ENCODE measurements at regions not wholly inside any gene's neighbourhood (a gene's known extent, or its start where the extent isn't known, plus 50 kb on each side); places are given as distances from the start of the nearest gene placed in this dataset.

DNA sequence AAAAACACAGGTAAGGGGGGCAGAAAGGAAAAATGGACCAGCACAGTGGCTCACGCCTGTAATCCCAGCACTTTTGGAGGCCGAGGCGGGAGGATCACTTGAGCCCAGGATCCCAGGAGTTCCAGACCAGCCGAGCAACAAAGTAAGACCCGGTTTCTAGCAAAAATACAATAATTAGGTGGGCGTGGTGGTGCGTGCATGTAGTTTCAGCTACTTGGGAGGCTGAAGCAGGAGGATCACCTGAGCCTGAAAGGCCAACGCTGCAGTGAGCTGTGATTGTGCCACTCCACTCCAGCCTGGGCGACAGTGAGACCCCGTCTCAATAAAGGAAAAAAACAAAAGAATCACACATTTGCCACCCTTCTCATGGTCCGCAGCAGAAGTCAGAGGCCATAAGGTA, 519.4 kb downstream of the BRD1 start:
- intact Hi-C loops (cut with DNase I) = loop anchor here (5.0 to 10.0 kb wide), 2 partner anchors 723 to 731 kb away; no protein-coding TSS in a partner anchor
- Histone ChIP-seq H3K27me3 (ENCODE audit: insufficient read depth in 3 of 3, low read length in 2 of 3) (peaks cover 0 to 15% (median 4%) of the 10 kb centered on the region in 3 donors), H3K27ac (no peak overlapping the region), H3K4me3 (no peak overlapping the region), H3K4me1 (no peaks in the 10 kb centered on the region), H3K9me3 (no peaks in the 10 kb centered on the region), H3K36me3 (ENCODE audit: insufficient read depth in 1 of 2, low read depth in 1 of 2) (no peaks in the 10 kb centered on the region)
- ATAC-seq (no peak), DNase-seq (peak in 1 of 2 donors; percentile 6)
- 89 to 91% (median 89%) methylated on average over 11 of the region's 11 CpGs for WGBS, 3 donors
- TF ChIP-seq, protein P1, sequence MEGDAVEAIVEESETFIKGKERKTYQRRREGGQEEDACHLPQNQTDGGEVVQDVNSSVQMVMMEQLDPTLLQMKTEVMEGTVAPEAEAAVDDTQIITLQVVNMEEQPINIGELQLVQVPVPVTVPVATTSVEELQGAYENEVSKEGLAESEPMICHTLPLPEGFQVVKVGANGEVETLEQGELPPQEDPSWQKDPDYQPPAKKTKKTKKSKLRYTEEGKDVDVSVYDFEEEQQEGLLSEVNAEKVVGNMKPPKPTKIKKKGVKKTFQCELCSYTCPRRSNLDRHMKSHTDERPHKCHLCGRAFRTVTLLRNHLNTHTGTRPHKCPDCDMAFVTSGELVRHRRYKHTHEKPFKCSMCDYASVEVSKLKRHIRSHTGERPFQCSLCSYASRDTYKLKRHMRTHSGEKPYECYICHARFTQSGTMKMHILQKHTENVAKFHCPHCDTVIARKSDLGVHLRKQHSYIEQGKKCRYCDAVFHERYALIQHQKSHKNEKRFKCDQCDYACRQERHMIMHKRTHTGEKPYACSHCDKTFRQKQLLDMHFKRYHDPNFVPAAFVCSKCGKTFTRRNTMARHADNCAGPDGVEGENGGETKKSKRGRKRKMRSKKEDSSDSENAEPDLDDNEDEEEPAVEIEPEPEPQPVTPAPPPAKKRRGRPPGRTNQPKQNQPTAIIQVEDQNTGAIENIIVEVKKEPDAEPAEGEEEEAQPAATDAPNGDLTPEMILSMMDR (IDR thresholded peaks at IDR 0.05) = no peak

DNA sequence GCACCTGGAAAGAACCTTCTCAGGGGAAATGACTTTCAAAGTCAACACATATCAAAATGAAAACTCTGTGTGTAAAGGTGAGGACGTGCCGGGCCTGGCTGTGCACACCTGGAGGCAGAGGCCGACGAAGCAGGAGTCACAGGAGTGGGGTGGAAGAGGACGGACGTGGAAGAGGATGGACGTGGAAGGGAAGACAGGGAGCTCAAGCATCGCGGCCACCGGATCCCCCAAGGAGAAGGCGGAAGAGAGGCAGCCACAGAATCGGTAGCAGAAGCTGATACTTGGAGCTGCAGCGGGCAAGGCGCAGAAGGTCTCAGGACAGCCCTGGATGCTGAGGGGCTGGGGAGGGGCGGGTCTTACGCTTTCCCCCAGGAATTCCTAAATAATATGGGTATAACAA, 519.8 kb downstream of the BRD1 start:
- intact Hi-C loops (cut with DNase I) = loop anchor here (5.0 to 10.0 kb wide), 2 partner anchors 723 to 731 kb away; no protein-coding TSS in a partner anchor
- 80 to 89% (median 88%) methylated on average over 16 of the region's 16 CpGs for WGBS, 3 donors
- H3K27ac ChIP-seq = no peak overlapping the region
- H3K9me3 ChIP-seq = no peaks in the 10 kb centered on the region
- H3K27me3 ChIP-seq (ENCODE audit: insufficient read depth in 3 of 3, low read length in 2 of 3) = peaks cover 2 to 12% (median 4%) of the 10 kb centered on the region in 3 donors
- no peaks in the 10 kb centered on the region for H3K36me3 ChIP-seq (ENCODE audit: insufficient read depth in 1 of 2, low read depth in 1 of 2)
- ATAC-seq = no peak
- TF ChIP-seq, protein P1 (IDR thresholded peaks at IDR 0.05) = no peak
- peak; percentile 1 to 29 for DNase-seq
- H3K4me3 ChIP-seq = no peak overlapping the region
- no peaks in the 10 kb centered on the region for H3K4me1 ChIP-seq

DNA sequence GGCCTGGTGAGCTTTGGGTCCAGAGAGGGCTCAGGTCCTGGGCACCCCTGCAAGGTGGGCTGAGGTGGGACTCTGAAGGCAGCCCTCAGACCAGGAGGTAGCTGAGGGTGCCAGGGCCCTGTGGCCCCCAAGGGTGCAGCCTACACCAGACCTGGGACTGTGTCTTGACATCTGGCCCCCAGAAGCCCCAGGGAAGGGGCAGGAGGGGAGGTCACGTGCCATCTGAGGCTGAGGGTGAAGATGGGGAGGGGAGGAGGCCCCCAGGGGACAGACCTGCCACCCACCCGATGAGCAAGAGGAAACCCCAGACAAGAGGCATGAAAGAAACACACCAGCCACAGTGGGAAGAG, 520.2 kb downstream of the BRD1 start:
- H3K27me3 ChIP-seq (ENCODE audit: insufficient read depth in 3 of 3, low read length in 2 of 3) = peaks cover 0 to 12% (median 2%) of the 10 kb centered on the region in 3 donors
- DNase-seq = no peak
- no peaks in the 10 kb centered on the region for H3K36me3 ChIP-seq (ENCODE audit: insufficient read depth in 1 of 2, low read depth in 1 of 2)
- no peak overlapping the region for H3K4me3 ChIP-seq
- TF ChIP-seq, protein P1 (IDR thresholded peaks at IDR 0.05) = no peak
- H3K4me1 ChIP-seq = no peaks in the 10 kb centered on the region
- no peak overlapping the region for H3K27ac ChIP-seq
- no peaks in the 10 kb centered on the region for H3K9me3 ChIP-seq
- intact Hi-C loops (cut with DNase I) = loop anchor here (5.0 to 10.0 kb wide), 2 partner anchors 723 to 730 kb away; no protein-coding TSS in a partner anchor
- 62 to 64% (median 63%) methylated on average over 2 of the region's 2 CpGs for WGBS, 3 donors
- no peak for ATAC-seq

DNA sequence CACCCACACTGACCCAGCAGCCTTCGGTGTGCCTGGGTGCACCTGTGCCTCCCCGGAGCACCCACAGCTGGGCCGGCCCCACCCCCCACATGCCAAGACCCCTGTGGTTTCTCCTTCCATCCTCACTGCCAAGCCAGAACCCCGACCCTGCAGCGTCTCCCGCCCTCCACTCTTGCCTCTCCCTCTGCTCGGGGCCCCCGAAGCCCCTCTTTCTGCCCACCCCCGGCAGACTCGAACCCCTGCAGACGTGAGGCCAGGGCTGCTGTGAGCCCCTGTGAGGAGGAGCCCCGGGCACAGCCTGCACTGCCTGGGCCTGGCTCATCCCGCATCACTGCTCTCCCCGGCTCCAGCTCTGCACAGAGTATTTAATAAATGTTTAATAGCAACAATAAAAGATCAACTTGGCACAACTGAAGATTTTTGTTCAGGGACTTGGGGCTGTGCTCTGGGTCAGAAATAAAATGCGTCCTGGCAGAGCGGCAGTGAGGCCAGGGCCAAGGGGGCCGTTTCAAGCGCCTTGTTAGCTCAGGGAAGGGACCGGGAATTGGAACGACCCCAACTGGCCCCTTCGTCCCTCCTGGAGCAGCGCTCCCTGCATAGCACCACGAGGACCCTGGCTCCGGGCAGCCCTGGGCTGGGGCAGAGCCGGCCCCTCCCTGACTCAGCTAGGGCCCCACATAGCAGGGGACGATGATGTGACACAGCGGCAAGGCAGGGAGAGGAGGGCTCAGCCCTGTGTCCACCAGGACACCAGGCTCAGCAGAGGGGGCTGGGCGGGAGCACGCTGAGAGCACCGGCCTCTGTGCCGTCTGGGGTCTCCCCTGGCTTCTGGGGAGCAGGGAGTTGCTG, 520.8 kb downstream of the BRD1 start:
- intact Hi-C loops (cut with DNase I) = loop anchor here (5.0 to 10.0 kb wide), 2 partner anchors 722 to 730 kb away; no protein-coding TSS in a partner anchor
- peak in 1 of 2 donors; percentile 26 for DNase-seq
- WGBS, 3 donors = 60 to 66% (median 65%) methylated on average over 29 to 31 of the region's 31 CpGs

More for the DNA sequence above, 520.8 kb downstream of the BRD1 start:
- peaks cover 0 to 12% (median 2%) of the 10 kb centered on the region in 3 donors for H3K27me3 ChIP-seq (ENCODE audit: insufficient read depth in 3 of 3, low read length in 2 of 3)
- ATAC-seq = no peak
- no peaks in the 10 kb centered on the region for H3K4me1 ChIP-seq
- no peak overlapping the region for H3K27ac ChIP-seq
- TF ChIP-seq, protein P1 (IDR thresholded peaks at IDR 0.05) = no peak
- H3K4me3 ChIP-seq = no peak overlapping the region
- H3K36me3 ChIP-seq (ENCODE audit: insufficient read depth in 1 of 2, low read depth in 1 of 2) = no peaks in the 10 kb centered on the region
- no peaks in the 10 kb centered on the region for H3K9me3 ChIP-seq

Data from psoas muscle (tissue), 7 donors.